GM18499 (cell line): ENCODE measurements at regions not wholly inside any gene's neighbourhood (a gene's known extent, or its start where the extent isn't known, plus 50 kb on each side); places are given as distances from the start of the nearest gene placed in this dataset.
"Not testable (repeated sequence)": the region's sequence is repeated elsewhere in the genome, so short reads cannot be mapped to it uniquely, and the experiment has no call there.

Experiments
- ATAC-seq: cut with Tn5 transposase; IDR thresholded peaks from one replicate; pipeline ENCODE4 v1.9.1; 2021; ENCODE audit warnings: moderate number of reproducible peaks; ENCODE audit not compliant: insufficient read depth, unreplicated experiment

- not testable (repeated sequence) for ATAC-seq
Measured at GRCh38 chr15:79652972-79653371, 220.8 kb downstream of the MINAR1 start.

- ATAC-seq: no peak
Measured at GRCh38 chr15:79653533-79653932, 221.4 kb downstream of the MINAR1 start.

- ATAC-seq: no peak
Measured at GRCh38 chr15:79656151-79657000, 224.2 kb downstream of the MINAR1 start.

- no peak for ATAC-seq
Measured at GRCh38 chr15:79657722-79658121, 225.6 kb downstream of the MINAR1 start.

GRCh38 chr15:79659691-79660090, 227.6 kb downstream of the MINAR1 start:
- ATAC-seq: no peak

- no peak for ATAC-seq
Measured at GRCh38 chr15:79661411-79661810, 229.3 kb downstream of the MINAR1 start.

GRCh38 chr15:79673416-79674123, 223.2 kb downstream of the MTHFS start:
- no peak for ATAC-seq

GRCh38 chr15:79674124-79674465, 222.7 kb downstream of the MTHFS start:
- ATAC-seq: no peak

- ATAC-seq: no peak
Measured at GRCh38 chr15:79675982-79676381, 220.8 kb downstream of the MTHFS start.

- no peak for ATAC-seq
Measured at GRCh38 chr15:79676621-79677020, 220.2 kb downstream of the MTHFS start.

GRCh38 chr15:79677241-79677640, 219.6 kb downstream of the MTHFS start:
- ATAC-seq: no peak

- no peak for ATAC-seq
Measured at GRCh38 chr15:79678032-79678701, 218.6 kb downstream of the MTHFS start.

- ATAC-seq: no peak
Measured at GRCh38 chr15:79680720-79681119, 216.1 kb downstream of the MTHFS start.

- ATAC-seq: no peak
Measured at GRCh38 chr15:79682285-79682684, 214.5 kb downstream of the MTHFS start.

- no peak for ATAC-seq
Measured at GRCh38 chr15:79682851-79683288, 213.9 kb downstream of the MTHFS start.

GRCh38 chr15:79689030-79689429, 207.8 kb downstream of the MTHFS start:
- no peak for ATAC-seq

- no peak for ATAC-seq
Measured at GRCh38 chr15:79700951-79701480, 195.8 kb downstream of the MTHFS start.

- no peak for ATAC-seq
Measured at GRCh38 chr15:79702621-79703020, 194.2 kb downstream of the MTHFS start.

GRCh38 chr15:79721256-79721655, 175.6 kb downstream of the MTHFS start:
- ATAC-seq: no peak

- no peak for ATAC-seq
Measured at GRCh38 chr15:79724312-79724711, 172.5 kb downstream of the MTHFS start.

GRCh38 chr15:79724804-79725203, 172.0 kb downstream of the MTHFS start:
- ATAC-seq: no peak
